ENCODE measurements at regions not wholly inside any gene's neighbourhood (a gene's known extent, or its start where the extent isn't known, plus 50 kb on each side); places are given as distances from the start of the nearest gene placed in this dataset.

- in situ Hi-C loops (cut with HindIII; ENCODE audit: low pct_unique_long_range_greater_than_20kb, low sequenced_read_pairs), result no loop called here
- intact Hi-C loops (cut with micrococcal nuclease; ENCODE audit: unreplicated experiment), result no loop called here
- CTCF ChIA-PET, result no interaction called here
- POLR2A ChIA-PET, result no interaction called here
- no peak overlapping the region for H3K27ac ChIP-seq (ENCODE audit: low read length)
- H3K4me1 ChIP-seq (ENCODE audit: control insufficient read depth, insufficient read depth, low read length), result no peaks in the 10 kb centered on the region
- no peaks in the 10 kb centered on the region for H3K36me3 ChIP-seq (ENCODE audit: control insufficient read depth, insufficient read depth, low read length)
- no peak for DNase-seq (ENCODE audit: low read depth, low spot score)
- H3K27me3 ChIP-seq (ENCODE audit: control insufficient read depth, insufficient read depth, low read length), result no peaks in the 10 kb centered on the region
- no peak for ATAC-seq
- TF ChIP-seq POLR2AphosphoS5 (IDR thresholded peaks at IDR 0.05; ENCODE audit: low read depth, low read length) (no peak), SIN3A (IDR thresholded peaks at IDR 0.05; ENCODE audit: borderline replicate concordance, insufficient read depth, low read depth, low read length) (no peak), TCF7L2 (IDR thresholded peaks at IDR 0.05; ENCODE audit: low read depth, low read length) (no peak), CTCF (IDR thresholded peaks at IDR 0.05) (no peak)
- TF ChIP-seq, protein P1, sequence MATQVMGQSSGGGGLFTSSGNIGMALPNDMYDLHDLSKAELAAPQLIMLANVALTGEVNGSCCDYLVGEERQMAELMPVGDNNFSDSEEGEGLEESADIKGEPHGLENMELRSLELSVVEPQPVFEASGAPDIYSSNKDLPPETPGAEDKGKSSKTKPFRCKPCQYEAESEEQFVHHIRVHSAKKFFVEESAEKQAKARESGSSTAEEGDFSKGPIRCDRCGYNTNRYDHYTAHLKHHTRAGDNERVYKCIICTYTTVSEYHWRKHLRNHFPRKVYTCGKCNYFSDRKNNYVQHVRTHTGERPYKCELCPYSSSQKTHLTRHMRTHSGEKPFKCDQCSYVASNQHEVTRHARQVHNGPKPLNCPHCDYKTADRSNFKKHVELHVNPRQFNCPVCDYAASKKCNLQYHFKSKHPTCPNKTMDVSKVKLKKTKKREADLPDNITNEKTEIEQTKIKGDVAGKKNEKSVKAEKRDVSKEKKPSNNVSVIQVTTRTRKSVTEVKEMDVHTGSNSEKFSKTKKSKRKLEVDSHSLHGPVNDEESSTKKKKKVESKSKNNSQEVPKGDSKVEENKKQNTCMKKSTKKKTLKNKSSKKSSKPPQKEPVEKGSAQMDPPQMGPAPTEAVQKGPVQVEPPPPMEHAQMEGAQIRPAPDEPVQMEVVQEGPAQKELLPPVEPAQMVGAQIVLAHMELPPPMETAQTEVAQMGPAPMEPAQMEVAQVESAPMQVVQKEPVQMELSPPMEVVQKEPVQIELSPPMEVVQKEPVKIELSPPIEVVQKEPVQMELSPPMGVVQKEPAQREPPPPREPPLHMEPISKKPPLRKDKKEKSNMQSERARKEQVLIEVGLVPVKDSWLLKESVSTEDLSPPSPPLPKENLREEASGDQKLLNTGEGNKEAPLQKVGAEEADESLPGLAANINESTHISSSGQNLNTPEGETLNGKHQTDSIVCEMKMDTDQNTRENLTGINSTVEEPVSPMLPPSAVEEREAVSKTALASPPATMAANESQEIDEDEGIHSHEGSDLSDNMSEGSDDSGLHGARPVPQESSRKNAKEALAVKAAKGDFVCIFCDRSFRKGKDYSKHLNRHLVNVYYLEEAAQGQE (IDR thresholded peaks at IDR 0.05; ENCODE audit: insufficient read depth in 1 of 2, low read depth in 2 of 2, low read length in 1 of 2), result no peak
- no peaks in the 10 kb centered on the region for H3K9me3 ChIP-seq (ENCODE audit: control insufficient read depth, insufficient read depth, low read depth, low read length)
- no TSS peak for BruUV-seq (replicated peaks)
- no peak overlapping the region for H3K4me3 ChIP-seq (ENCODE audit: low read depth in 2 of 2, low read length in 2 of 2)
These were observed 185.3 kb upstream of the TFAP2D start for GRCh38 chr6:50527985-50528384.

- no peaks in the 10 kb centered on the region for H3K4me1 ChIP-seq (ENCODE audit: control insufficient read depth, insufficient read depth, low read length)
- POLR2A ChIA-PET, result no interaction called here
- intact Hi-C loops (cut with micrococcal nuclease; ENCODE audit: unreplicated experiment) (no loop called here), in situ Hi-C loops (cut with HindIII; ENCODE audit: low pct_unique_long_range_greater_than_20kb, low sequenced_read_pairs) (no loop called here)
- H3K9me3 ChIP-seq (ENCODE audit: control insufficient read depth, insufficient read depth, low read depth, low read length), result no peaks in the 10 kb centered on the region
- ATAC-seq, result no peak
- CTCF ChIA-PET, result no interaction called here
- no peak for DNase-seq (ENCODE audit: low read depth, low spot score)
- H3K36me3 ChIP-seq (ENCODE audit: control insufficient read depth, insufficient read depth, low read length), result no peaks in the 10 kb centered on the region
- BruUV-seq (replicated peaks), result no TSS peak
- TF ChIP-seq CTCF (IDR thresholded peaks at IDR 0.05), result no peak
- no peak for TF ChIP-seq TCF7L2 (IDR thresholded peaks at IDR 0.05; ENCODE audit: low read depth, low read length)
- TF ChIP-seq, protein P1 (IDR thresholded peaks at IDR 0.05; ENCODE audit: insufficient read depth in 1 of 2, low read depth in 2 of 2, low read length in 1 of 2), result no peak
- no peak for TF ChIP-seq POLR2AphosphoS5 (IDR thresholded peaks at IDR 0.05; ENCODE audit: low read depth, low read length)
- TF ChIP-seq SIN3A (IDR thresholded peaks at IDR 0.05; ENCODE audit: borderline replicate concordance, insufficient read depth, low read depth, low read length), result no peak
- H3K27ac ChIP-seq (ENCODE audit: low read length), result no peak overlapping the region
- no peak overlapping the region for H3K4me3 ChIP-seq (ENCODE audit: low read depth in 2 of 2, low read length in 2 of 2)
- H3K27me3 ChIP-seq (ENCODE audit: control insufficient read depth, insufficient read depth, low read length), result no peaks in the 10 kb centered on the region
These were observed 173.9 kb upstream of the TFAP2D start for GRCh38 chr6:50539447-50539846.
